ENCODE measurements at regions not wholly inside any gene's neighbourhood (a gene's known extent, or its start where the extent isn't known, plus 50 kb on each side); places are given as distances from the start of the nearest gene placed in this dataset.

GRCh38 chr2:181240844-181241243 lies 216.3 kb upstream of the ITGA4 start:
- no peak for DNase-seq (ENCODE audit: low read depth in 3 of 3, low spot score in 2 of 3)

- no peak for DNase-seq (ENCODE audit: low read depth in 3 of 3, low spot score in 2 of 3)
These were observed 215.8 kb upstream of the ITGA4 start for GRCh38 chr2:181241366-181241765.

GRCh38 chr2:181241797-181242196 lies 215.4 kb upstream of the ITGA4 start:
- no peak for DNase-seq (ENCODE audit: low read depth in 3 of 3, low spot score in 2 of 3)

- DNase-seq (ENCODE audit: low read depth in 3 of 3, low spot score in 2 of 3) = no peak
These were observed 214.9 kb upstream of the ITGA4 start for GRCh38 chr2:181242262-181242661.

GRCh38 chr2:181243319-181243718 lies 213.9 kb upstream of the ITGA4 start:
- no peak for DNase-seq (ENCODE audit: low read depth in 3 of 3, low spot score in 2 of 3)

GRCh38 chr2:181250691-181251090 lies 206.5 kb upstream of the ITGA4 start:
- no peak for DNase-seq (ENCODE audit: low read depth in 3 of 3, low spot score in 2 of 3)

- DNase-seq (ENCODE audit: low read depth in 3 of 3, low spot score in 2 of 3) = no peak
These were observed 204.7 kb upstream of the ITGA4 start for GRCh38 chr2:181252262-181253148.

- no peak for DNase-seq (ENCODE audit: low read depth in 3 of 3, low spot score in 2 of 3)
These were observed 203.7 kb upstream of the ITGA4 start for GRCh38 chr2:181253438-181253837.

- no peak for DNase-seq (ENCODE audit: low read depth in 3 of 3, low spot score in 2 of 3)
These were observed 201.5 kb upstream of the ITGA4 start for GRCh38 chr2:181255651-181256050.

- DNase-seq (ENCODE audit: low read depth in 3 of 3, low spot score in 2 of 3) = no peak
These were observed 198.5 kb upstream of the ITGA4 start for GRCh38 chr2:181258720-181259119.

- no peak for DNase-seq (ENCODE audit: low read depth in 3 of 3, low spot score in 2 of 3)
These were observed 194.4 kb upstream of the ITGA4 start for GRCh38 chr2:181262782-181263181.

GRCh38 chr2:181264001-181264400 lies 193.2 kb upstream of the ITGA4 start:
- no peak for DNase-seq (ENCODE audit: low read depth in 3 of 3, low spot score in 2 of 3)

- no peak for DNase-seq (ENCODE audit: low read depth in 3 of 3, low spot score in 2 of 3)
These were observed 192.7 kb upstream of the ITGA4 start for GRCh38 chr2:181264441-181264840.

GRCh38 chr2:181266614-181267013 lies 190.6 kb upstream of the ITGA4 start:
- DNase-seq (ENCODE audit: low read depth in 3 of 3, low spot score in 2 of 3) = no peak

GRCh38 chr2:181268174-181268867 lies 188.9 kb upstream of the ITGA4 start:
- no peak for DNase-seq (ENCODE audit: low read depth in 3 of 3, low spot score in 2 of 3)

- no peak for DNase-seq (ENCODE audit: low read depth in 3 of 3, low spot score in 2 of 3)
These were observed 183.2 kb upstream of the ITGA4 start for GRCh38 chr2:181273986-181274385.

- DNase-seq (ENCODE audit: low read depth in 3 of 3, low spot score in 2 of 3) = no peak
These were observed 181.5 kb upstream of the ITGA4 start for GRCh38 chr2:181275643-181276070.

- DNase-seq (ENCODE audit: low read depth in 3 of 3, low spot score in 2 of 3) = no peak
These were observed 175.9 kb upstream of the ITGA4 start for GRCh38 chr2:181281206-181281832.

- DNase-seq (ENCODE audit: low read depth in 3 of 3, low spot score in 2 of 3) = no peak
These were observed 172.1 kb upstream of the ITGA4 start for GRCh38 chr2:181285116-181285515.

GRCh38 chr2:181289698-181290097 lies 167.5 kb upstream of the ITGA4 start:
- DNase-seq (ENCODE audit: low read depth in 3 of 3, low spot score in 2 of 3) = no peak

- DNase-seq (ENCODE audit: low read depth in 3 of 3, low spot score in 2 of 3) = no peak
These were observed 167.0 kb upstream of the ITGA4 start for GRCh38 chr2:181290182-181290581.

- no peak for DNase-seq (ENCODE audit: low read depth in 3 of 3, low spot score in 2 of 3)
These were observed 162.2 kb upstream of the ITGA4 start for GRCh38 chr2:181294979-181295378.

Data from right renal cortex interstitium (tissue), 3 donors.